C4-2B (cell line): ENCODE measurements at regions not wholly inside any gene's neighbourhood (a gene's known extent, or its start where the extent isn't known, plus 50 kb on each side); places are given as distances from the start of the nearest gene placed in this dataset.
"Not testable (repeated sequence)": the region's sequence is repeated elsewhere in the genome, so short reads cannot be mapped to it uniquely, and the experiment has no call there.

ENCODE experiments used
- H3K27ac ChIP-seq: fragments of 450-650 bp; 2 replicates; pipeline ENCODE4 v1.5.1; 2017
- CTCF ChIP-seq: fragments of 450-650 bp; conservative IDR thresholded peaks from 2 replicates; pipeline ENCODE4 v1.5.1; 2017; ENCODE audit warnings: mild to moderate bottlenecking
- ZFX ChIP-seq: fragments of 450-650 bp; IDR thresholded peaks from 2 replicates; pipeline ENCODE4 v1.6.1; 2017

GRCh38 chr5:127176769-127177168, 103.5 kb upstream of the C5orf63 start:
- H3K27ac ChIP-seq = no peak overlapping the region
- no peak for TF ChIP-seq CTCF
- no peak for TF ChIP-seq ZFX

GRCh38 chr5:127182631-127183030, 108.0 kb upstream of the MEGF10 start:
- not testable (repeated sequence) for H3K27ac ChIP-seq

GRCh38 chr5:127183332-127183731, 107.3 kb upstream of the MEGF10 start:
- TF ChIP-seq CTCF = no peak
- no peak for TF ChIP-seq ZFX
- no peak overlapping the region for H3K27ac ChIP-seq

GRCh38 chr5:127184851-127185250, 105.7 kb upstream of the MEGF10 start:
- H3K27ac ChIP-seq = no peak overlapping the region
- TF ChIP-seq CTCF (no peak), ZFX (no peak)

- no peak overlapping the region for H3K27ac ChIP-seq
- TF ChIP-seq CTCF = no peak
- no peak for TF ChIP-seq ZFX
Observed at GRCh38 chr5:127186657-127187056, 103.9 kb upstream of the MEGF10 start.

- TF ChIP-seq ZFX (no peak), CTCF (no peak)
Observed at GRCh38 chr5:127187706-127188105, 102.9 kb upstream of the MEGF10 start.

GRCh38 chr5:127192150-127192549, 98.4 kb upstream of the MEGF10 start:
- no peak for TF ChIP-seq ZFX
- H3K27ac ChIP-seq = no peak overlapping the region

More at GRCh38 chr5:127187706-127188105, 102.9 kb upstream of the MEGF10 start:
- H3K27ac ChIP-seq = no peak overlapping the region

- TF ChIP-seq ZFX (no peak), CTCF (no peak)
- H3K27ac ChIP-seq = no peak overlapping the region
Observed at GRCh38 chr5:127192836-127193338, 97.7 kb upstream of the MEGF10 start.
